GF-D8 (cell line): ENCODE measurements at regions not wholly inside any gene's neighbourhood (a gene's known extent, or its start where the extent isn't known, plus 50 kb on each side); places are given as distances from the start of the nearest gene placed in this dataset.

Experiments used
- DNase-seq: peaks from one replicate; lab custom pipeline; 2025; lab: John Stamatoyannopoulos, UW

DNA sequence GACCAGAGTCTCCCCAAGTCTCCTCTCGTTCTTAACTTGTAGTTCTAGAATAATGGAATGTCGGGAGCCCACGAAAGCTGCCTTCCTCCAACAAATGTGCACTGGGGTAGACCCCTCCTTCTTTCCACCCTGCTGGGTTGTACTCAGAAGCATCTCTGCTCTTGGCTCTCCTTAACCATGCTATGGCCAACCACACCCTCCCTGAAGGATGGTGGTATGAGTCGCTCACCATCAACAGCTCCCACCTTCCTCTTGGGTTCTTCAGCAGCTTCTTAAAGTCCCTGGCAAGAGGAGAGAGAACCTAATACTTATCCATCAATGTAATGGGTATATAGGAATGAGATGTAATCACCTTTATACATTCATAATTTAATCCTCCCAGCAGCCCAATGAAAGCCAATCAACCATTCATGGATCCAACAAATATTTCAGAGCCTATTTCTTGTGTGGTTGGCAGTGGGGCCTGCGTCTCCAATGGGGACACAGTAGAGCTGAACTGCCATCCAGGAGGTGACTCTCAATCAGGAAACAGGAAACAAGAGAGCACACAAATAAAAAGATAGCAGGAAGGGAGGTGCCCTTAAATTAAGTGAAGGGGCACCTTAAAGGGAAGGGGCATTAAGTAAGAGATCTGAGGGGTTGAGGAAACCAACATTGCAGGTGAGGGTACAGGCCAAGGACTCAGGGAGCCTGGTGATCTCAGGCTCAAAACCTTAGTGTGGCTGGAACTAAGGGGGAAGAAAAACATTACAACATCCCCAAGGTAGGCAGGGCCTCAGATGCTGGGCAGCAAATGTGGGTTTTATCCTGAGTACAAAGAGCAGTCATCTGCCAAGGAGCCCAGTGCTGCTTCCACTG, 64.4 kb upstream of the ETS2 start:
- no peak for DNase-seq

DNA sequence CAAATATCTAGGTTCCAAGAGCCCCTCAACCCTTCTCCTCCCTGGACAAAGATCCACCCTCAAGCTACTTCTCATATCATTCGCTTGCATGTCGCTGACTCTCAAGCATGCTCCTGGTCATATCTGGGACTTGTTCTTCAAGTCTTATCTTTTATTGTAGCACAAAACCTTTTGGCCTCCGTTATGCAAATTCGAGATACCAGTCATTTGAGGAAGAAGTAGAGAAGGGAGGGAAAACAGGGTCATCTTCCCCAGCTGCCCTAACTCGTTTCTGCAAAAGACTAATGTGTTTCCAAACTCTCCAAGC, 63.8 kb upstream of the ETS2 start:
- no peak for DNase-seq

DNA sequence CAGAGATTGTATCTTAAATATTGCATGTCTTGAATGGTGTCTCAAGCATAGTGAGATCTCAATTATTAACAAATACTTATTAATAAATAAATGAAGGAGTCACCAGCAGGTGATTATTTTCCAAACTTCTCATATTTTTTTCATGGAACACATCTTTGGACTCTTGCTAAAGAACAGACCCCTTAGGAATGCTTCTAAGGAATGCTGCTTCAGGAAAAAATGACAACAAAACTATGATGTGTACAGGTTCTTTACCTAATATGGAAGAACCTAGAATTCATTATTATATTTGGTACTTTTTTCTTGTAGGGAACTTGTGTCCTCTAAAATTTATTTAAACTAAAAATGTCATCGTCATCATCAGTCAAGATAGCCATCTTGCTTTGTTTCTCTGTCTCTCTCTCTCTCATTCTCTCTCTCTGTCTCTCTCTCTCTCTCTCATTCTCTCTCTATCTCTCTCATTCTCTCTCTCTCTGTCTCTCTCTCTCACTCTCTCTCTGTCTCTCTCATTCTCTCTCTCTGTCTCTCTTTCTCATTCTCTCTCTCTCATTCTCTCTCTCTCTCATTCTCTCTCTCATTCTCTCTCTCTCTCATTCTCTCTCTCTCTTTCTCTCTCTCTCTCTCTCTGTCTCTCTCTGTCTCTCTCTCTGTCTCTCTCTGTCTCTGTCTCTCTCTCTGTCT, 63.0 kb upstream of the ETS2 start:
- no peak for DNase-seq

DNA sequence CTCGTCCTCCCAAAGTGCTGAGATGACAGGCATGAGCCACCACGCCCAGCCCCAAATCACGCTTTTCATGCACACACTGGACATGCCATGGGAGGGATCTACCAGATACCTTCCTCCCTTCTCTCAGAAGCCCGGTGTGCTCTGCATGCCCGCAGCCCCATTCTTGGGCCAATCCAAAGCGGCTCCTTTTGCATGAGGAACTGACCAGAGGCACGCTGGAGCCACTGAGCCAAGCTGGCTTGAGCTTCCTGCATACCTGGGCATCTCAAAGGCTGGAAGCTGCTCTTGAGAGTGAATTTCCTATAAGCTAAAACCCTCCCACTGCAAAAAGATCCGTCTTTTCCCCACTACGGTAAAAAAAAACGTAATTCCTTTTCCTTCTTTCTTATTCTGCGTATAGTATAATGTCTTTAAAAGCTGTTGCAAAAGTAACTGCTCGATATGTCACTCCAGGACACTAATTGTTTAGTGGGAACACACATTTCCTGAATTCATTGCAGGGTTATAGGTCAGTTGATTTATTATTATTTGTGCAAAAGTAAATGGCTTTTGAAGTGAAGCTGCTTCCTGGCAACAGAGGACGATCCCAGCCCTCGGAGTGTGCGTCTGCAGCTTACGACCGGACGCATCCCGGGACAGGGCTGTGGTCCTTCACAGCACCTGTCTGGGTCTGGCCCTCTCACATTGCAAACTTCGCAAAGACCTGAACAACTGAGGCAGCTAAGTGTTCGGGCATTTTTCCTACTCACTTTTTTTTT, 61.8 kb upstream of the ETS2 start:
- DNase-seq = no peak

DNA sequence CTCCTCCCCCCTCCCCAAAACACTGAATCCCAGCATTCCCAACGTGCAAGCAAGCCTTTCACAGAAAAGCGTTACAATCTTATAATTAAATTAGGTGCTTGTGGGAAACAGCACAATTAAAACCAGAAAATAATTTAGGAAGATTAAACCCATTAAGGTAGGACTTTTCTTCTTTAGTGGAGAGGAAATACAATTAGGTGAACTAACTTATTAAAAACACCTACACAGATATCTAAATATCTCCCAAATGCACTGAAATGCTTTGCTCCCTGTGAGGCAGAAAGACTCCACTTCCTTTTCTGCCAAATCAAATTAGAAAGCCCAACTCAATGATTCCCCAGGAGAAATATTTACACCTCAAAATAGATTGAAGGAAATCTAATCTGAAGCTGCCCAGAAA, 60.9 kb upstream of the ETS2 start:
- no peak for DNase-seq

DNA sequence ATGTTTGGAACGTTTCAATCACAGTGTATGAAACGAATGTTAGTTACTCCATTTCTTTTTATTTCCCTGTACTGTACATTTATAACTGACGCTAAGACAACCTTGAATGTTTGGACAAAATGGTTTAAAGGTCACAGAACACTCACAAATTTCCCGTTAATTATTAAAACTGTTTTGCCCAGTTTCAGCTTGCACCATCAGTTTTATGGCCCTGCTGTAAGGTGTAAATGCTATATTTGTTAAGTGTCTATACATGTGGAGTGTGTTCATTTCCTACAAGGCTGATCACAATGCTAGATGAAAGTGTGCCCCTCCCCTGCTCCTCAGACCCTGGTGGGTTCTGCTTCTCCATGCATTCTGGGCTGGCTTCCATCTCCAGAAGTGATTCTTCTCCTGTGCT, 57.9 kb upstream of the ETS2 start:
- DNase-seq = no peak

DNA sequence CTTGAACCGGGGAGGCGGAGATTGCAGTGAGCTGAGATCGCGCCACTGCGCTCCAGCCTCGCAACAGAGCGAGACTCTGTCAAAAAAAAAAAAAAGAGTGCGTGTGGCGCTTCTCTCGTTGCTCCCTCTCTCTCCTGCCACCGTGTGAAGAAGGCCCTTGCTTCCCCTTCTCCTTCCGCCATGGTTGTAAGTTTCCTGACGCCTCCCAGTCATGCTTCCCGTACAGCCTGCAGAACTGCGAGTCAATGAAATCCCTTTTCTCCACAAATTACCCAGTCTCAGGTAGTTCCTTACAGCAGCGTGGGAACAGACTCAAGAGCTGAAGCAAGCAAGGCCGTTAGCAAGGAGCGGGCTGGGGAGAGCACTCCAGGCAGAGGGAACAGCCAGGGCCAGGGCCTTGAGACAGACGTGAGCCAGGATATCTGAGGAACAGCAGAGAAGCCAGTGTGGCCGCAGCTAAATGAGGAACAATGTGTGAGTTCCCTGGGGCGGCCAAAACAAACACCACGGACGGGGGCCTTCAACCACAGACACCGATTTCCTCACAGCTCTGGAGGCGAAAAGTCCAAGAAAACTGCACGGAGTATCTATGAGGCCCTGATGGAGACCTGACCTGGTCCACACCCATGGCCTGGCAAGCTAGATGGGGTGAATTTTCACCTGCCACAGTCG, 54.2 kb upstream of the ETS2 start:
- DNase-seq = peak; percentile 77

DNA sequence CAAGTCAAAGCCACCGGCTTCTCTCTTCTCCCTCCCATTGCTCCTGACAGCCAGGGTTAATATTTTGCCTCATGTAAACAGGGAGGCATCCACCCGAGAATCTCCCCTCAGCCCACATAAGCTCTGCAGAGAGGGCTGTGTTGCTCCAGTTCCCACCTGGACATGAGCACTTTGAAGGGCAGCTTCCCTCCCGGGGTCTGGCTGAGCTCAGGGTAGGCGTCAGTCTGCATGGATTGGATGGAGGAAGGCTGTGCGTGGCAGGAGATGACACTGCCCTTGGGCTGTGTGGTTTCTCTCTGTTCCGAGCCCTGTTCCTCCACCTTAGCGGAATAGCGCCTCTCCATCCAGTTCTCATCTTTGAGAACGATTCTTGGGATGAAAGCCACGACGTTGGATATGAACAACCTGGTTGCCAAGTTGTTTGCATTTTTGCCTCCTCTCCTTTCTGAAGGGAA, 53.7 kb upstream of the ETS2 start:
- DNase-seq = no peak

DNA sequence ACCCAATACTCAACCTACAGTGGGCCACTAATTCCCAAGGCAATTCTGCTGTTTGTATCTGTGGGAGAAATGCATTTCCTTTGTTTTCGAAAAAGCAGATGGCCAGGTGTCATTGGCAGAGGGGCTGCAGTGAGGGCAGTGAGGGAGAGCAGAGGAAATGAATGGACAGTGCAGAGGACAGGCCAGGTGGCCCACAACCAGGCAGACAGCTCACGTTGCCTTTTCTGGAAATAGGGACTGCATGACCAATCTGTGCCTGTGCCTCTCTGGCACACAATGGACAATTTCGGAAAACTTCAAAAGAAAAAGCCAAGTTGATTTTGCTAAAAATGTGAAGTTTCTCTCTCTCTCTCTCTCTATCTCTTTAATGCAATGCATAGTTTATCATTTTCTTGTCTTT, 52.6 kb upstream of the ETS2 start:
- DNase-seq = no peak

DNA sequence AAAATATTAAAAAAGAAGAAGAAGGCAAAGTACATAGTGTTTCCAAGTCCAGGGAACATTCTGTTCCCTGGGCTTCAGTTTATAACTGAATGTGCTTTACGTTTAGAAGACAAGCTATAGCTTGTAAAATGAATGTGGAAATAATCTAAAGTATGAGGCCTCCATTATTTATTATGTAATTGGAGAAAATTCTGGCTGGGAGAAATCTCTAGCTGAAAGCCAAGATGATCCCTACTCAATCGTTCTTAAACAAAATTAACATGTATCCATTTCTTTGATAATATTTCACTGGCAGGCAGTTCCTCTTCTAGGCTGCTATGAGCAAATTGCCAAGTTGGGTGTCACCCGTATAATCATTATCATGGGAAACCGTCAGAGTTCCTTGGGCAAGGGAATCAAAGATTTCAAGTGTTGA, 52.2 kb upstream of the ETS2 start:
- no peak for DNase-seq
